Trophoblast cell (in vitro differentiated cells and primary cell): ENCODE measurements at regions not wholly inside any gene's neighbourhood (a gene's known extent, or its start where the extent isn't known, plus 50 kb on each side); places are given as distances from the start of the nearest gene placed in this dataset.

Experiments
- DNase-seq, 2 donors: peaks; one replicate each; pipeline ENCODE4 v3.0.0-alpha.2; 2016
- H2AFZ ChIP-seq: 2 replicates; pipeline ENCODE4 v1.6.1; 2013; ENCODE audit warnings: low read length, moderate library complexity, mild to moderate bottlenecking; ENCODE audit not compliant: insufficient read depth, poor library complexity
- H2AK5ac ChIP-seq: 2 replicates; pipeline ENCODE4 v1.6.1; 2013; ENCODE audit warnings: mild to moderate bottlenecking, low read length
- H2BK120ac ChIP-seq: 2 replicates; pipeline ENCODE4 v1.6.1; 2013; ENCODE audit warnings: low read length, mild to moderate bottlenecking, moderate library complexity; ENCODE audit not compliant: insufficient read depth, poor library complexity
- H2BK12ac ChIP-seq: 2 replicates; pipeline ENCODE4 v1.6.1; 2013; ENCODE audit warnings: mild to moderate bottlenecking, low read length, moderate library complexity
- H2BK5ac ChIP-seq: 2 replicates; pipeline ENCODE4 v1.6.1; 2013; ENCODE audit warnings: low read length, low read depth, moderate library complexity, mild to moderate bottlenecking; ENCODE audit not compliant: poor library complexity
- H3K14ac ChIP-seq: 2 replicates; pipeline ENCODE4 v1.6.1; 2013; ENCODE audit warnings: mild to moderate bottlenecking, low read length
- H3K18ac ChIP-seq: 2 replicates; pipeline ENCODE4 v1.6.1; 2013; ENCODE audit warnings: mild to moderate bottlenecking, low read length
- H3K23ac ChIP-seq: 2 replicates; pipeline ENCODE4 v1.6.1; 2013; ENCODE audit warnings: low read length
- H3K27ac ChIP-seq: 2 replicates; pipeline ENCODE4 v1.5.1; 2013; ENCODE audit warnings: low read depth, mild to moderate bottlenecking, inconsistent platforms, low read length, moderate library complexity
- H3K27me3 ChIP-seq: 2 replicates; pipeline ENCODE4 v1.6.1; 2013; ENCODE audit warnings: inconsistent platforms, mild to moderate bottlenecking, low read length, moderate library complexity; ENCODE audit not compliant: insufficient read depth
- H3K36me3 ChIP-seq, 2 experiments: 1 replicate in 1 of 2; 2 replicates in 1 of 2; pipeline ENCODE4 v1.6.1; 2013; ENCODE audit warnings: low read length in 2 of 2, mild to moderate bottlenecking in 2 of 2, moderate library complexity in 1 of 2; ENCODE audit not compliant: insufficient read depth in 2 of 2, control insufficient read depth in 1 of 2
- H3K4ac ChIP-seq: 2 replicates; pipeline ENCODE4 v1.6.1; 2013; ENCODE audit warnings: low read depth, mild to moderate bottlenecking, low read length, moderate library complexity
- H3K4me1 ChIP-seq, 2 experiments: 1 replicate in 1 of 2; 2 replicates in 1 of 2; pipeline ENCODE4 v1.6.1; 2013; ENCODE audit warnings: low read length in 2 of 2, mild to moderate bottlenecking in 2 of 2, moderate library complexity in 1 of 2; ENCODE audit not compliant: insufficient read depth in 2 of 2, control insufficient read depth in 1 of 2
- H3K4me2 ChIP-seq: 2 replicates; pipeline ENCODE4 v1.6.1; 2013; ENCODE audit warnings: inconsistent platforms, mild to moderate bottlenecking, low read length, moderate library complexity
- H3K4me3 ChIP-seq: 2 replicates; pipeline ENCODE4 v1.5.1; 2013; ENCODE audit warnings: mild to moderate bottlenecking, low read depth, low read length, inconsistent platforms
- H3K79me1 ChIP-seq: one replicate; pipeline ENCODE4 v1.6.1; 2013; ENCODE audit warnings: low read length
- H3K79me2 ChIP-seq: 2 replicates; pipeline ENCODE4 v1.6.1; 2013; ENCODE audit warnings: low read length, mild to moderate bottlenecking; ENCODE audit not compliant: control insufficient read depth, insufficient read depth, poor library complexity
- H3K9ac ChIP-seq: 2 replicates; pipeline ENCODE4 v1.6.1; 2013; ENCODE audit warnings: mild to moderate bottlenecking, low read length
- H3K9me3 ChIP-seq: 2 replicates; pipeline ENCODE4 v1.6.1; 2013; ENCODE audit warnings: low read depth, mild to moderate bottlenecking, control low read depth, inconsistent platforms, low read length; ENCODE audit not compliant: insufficient read depth
- H4K12ac ChIP-seq: 2 replicates; pipeline ENCODE4 v1.6.1; 2013; ENCODE audit warnings: low read depth, mild to moderate bottlenecking, low read length, moderate library complexity
- H4K8ac ChIP-seq: 2 replicates; pipeline ENCODE4 v1.6.1; 2013; ENCODE audit warnings: low read depth, mild to moderate bottlenecking, low read length, moderate library complexity
- H4K91ac ChIP-seq: one replicate; pipeline ENCODE4 v1.6.1; 2013; ENCODE audit warnings: low read depth, mild to moderate bottlenecking, low read length, moderate library complexity
- WGBS: extraction: QIAGEN DNeasy Blood & Tissue Kit; methylation state at CpG from one replicate; pipeline ENCODE4 v1.1.7; 2013; ENCODE audit warnings: missing lambda C conversion rate; ENCODE audit not compliant: insufficient read length, insufficient coverage; ENCODE audit errors: extremely low coverage; 5-methylcytosine and 5-hydroxymethylcytosine counted together

- no peak overlapping the region for H3K4ac ChIP-seq
- no peaks in the 10 kb centered on the region for H3K4me1 ChIP-seq
- no peak overlapping the region for H3K27ac ChIP-seq
- no peak overlapping the region for H3K9ac ChIP-seq
- no peaks in the 10 kb centered on the region for H3K36me3 ChIP-seq
- no peak overlapping the region for H3K4me2 ChIP-seq
- no peak overlapping the region for H4K8ac ChIP-seq
- no peak overlapping the region for H4K12ac ChIP-seq
- no CpG with 5 or more reads among the region's 1 CpG for WGBS
- no peak overlapping the region for H2BK5ac ChIP-seq
- H3K27me3 ChIP-seq: no peaks in the 10 kb centered on the region
- H4K91ac ChIP-seq: no peak overlapping the region
- no peak overlapping the region for H2BK12ac ChIP-seq
- no peak for DNase-seq
- H2AFZ ChIP-seq: no peak overlapping the region
- no peak overlapping the region for H3K14ac ChIP-seq
- H2BK120ac ChIP-seq: no peak overlapping the region
- H3K4me3 ChIP-seq: no peak overlapping the region
- no peaks in the 10 kb centered on the region for H3K79me2 ChIP-seq
- no peak overlapping the region for H3K23ac ChIP-seq
- no peak overlapping the region for H2AK5ac ChIP-seq
- no peaks in the 10 kb centered on the region for H3K9me3 ChIP-seq
- no peak overlapping the region for H3K18ac ChIP-seq
- no peaks in the 10 kb centered on the region for H3K79me1 ChIP-seq
These were observed 152.5 kb upstream of the SPANXN4 start for GRCh38 chrX:142873214-142873613.

DNA sequence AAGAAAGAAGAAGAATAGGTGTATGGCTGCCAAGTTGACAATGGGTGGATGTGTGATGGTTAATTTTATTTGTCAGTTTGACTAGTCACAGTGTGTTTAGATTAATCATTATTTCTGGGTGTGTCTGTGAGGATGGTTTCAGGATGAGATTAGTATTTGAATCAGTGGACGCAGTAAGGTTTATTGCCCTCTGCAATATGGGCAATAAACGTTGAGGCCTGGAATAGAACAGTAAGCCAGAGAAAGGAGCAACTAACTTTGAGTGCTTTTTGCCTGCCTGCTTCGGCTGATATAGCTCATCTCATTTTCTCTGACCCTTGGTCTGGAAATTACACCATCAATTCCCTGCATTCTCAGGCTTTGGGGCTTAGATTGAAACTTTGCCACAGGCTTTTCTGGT, 140.8 kb upstream of the SPANXN4 start:
- Histone ChIP-seq H3K4me3 (no peak overlapping the region), H2BK120ac (no peak overlapping the region), H2AFZ (no peak overlapping the region), H3K23ac (no peak overlapping the region), H2BK5ac (no peak overlapping the region), H4K91ac (no peak overlapping the region), H2BK12ac (no peak overlapping the region), H3K79me2 (no peaks in the 10 kb centered on the region), H3K9ac (no peak overlapping the region), H3K36me3 (no peaks in the 10 kb centered on the region), H3K9me3 (no peaks in the 10 kb centered on the region), H3K4ac (no peak overlapping the region), H4K12ac (no peak overlapping the region), H3K4me2 (no peak overlapping the region), H3K27ac (no peak overlapping the region), H4K8ac (no peak overlapping the region), H3K79me1 (no peaks in the 10 kb centered on the region), H3K18ac (no peak overlapping the region), H3K27me3 (no peaks in the 10 kb centered on the region), H3K14ac (no peak overlapping the region), H2AK5ac (no peak overlapping the region), H3K4me1 (no peaks in the 10 kb centered on the region)
- DNase-seq: no peak
- WGBS: no CpG with 5 or more reads among the region's 3 CpGs

DNA sequence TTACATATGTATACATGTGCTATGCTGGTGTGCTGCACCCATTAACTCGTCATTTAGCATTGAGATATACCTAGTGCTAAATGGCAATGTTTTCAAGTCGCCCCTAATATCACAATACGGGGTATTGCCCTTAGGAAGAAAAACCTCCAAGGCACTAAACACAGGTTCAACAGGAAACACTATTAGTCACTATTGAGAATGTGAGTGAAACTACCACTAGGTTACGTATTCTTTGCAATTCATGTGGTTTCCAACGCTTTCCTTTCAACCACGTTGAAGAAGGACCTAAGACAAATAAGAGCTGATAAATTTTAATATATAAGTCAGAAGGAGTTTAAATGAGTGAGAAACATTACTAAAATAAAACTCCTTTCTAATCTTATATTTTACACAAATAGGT, 134.7 kb upstream of the SPANXN4 start:
- DNase-seq: no peak
- no peaks in the 10 kb centered on the region for H3K27me3 ChIP-seq
- no peak overlapping the region for H2AFZ ChIP-seq
- H3K4me2 ChIP-seq: no peak overlapping the region
- no peak overlapping the region for H3K14ac ChIP-seq
- no peaks in the 10 kb centered on the region for H3K4me1 ChIP-seq
- no peak overlapping the region for H2AK5ac ChIP-seq
- no CpG with 5 or more reads among the region's 6 CpGs for WGBS
- no peaks in the 10 kb centered on the region for H3K79me1 ChIP-seq
- H2BK5ac ChIP-seq: no peak overlapping the region
- H2BK12ac ChIP-seq: no peak overlapping the region
- H2BK120ac ChIP-seq: no peak overlapping the region
- H3K9me3 ChIP-seq: no peaks in the 10 kb centered on the region
- H4K8ac ChIP-seq: no peak overlapping the region
- no peak overlapping the region for H4K12ac ChIP-seq
- no peak overlapping the region for H3K18ac ChIP-seq
- H4K91ac ChIP-seq: no peak overlapping the region
- H3K27ac ChIP-seq: no peak overlapping the region
- no peaks in the 10 kb centered on the region for H3K79me2 ChIP-seq
- H3K36me3 ChIP-seq: no peaks in the 10 kb centered on the region
- no peak overlapping the region for H3K4ac ChIP-seq
- no peak overlapping the region for H3K4me3 ChIP-seq
- no peak overlapping the region for H3K23ac ChIP-seq
- H3K9ac ChIP-seq: no peak overlapping the region

DNA sequence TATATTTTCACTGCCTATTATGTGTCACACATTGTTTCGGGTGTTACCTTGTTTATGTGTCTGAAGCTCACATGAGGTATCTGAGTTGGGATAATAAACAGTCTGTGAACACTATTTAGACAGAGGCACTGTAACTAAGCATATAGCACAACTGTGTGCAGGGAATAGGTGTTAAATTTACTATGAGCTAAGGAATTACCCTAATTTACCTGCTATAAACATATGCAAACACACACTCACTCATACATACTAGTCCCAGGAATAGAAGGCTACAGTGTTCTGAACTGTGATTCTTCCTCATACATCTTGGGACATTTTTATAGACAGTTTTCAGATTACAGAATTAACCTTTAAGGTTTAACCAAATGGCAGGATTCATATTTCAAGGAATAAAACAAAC, 127.6 kb upstream of the SPANXN4 start:
- H2BK120ac ChIP-seq: no peak overlapping the region
- no CpG with 5 or more reads among the region's 1 CpG for WGBS

More for the DNA sequence above, 127.6 kb upstream of the SPANXN4 start:
- DNase-seq: no peak
- no peaks in the 10 kb centered on the region for H3K4me1 ChIP-seq
- H4K12ac ChIP-seq: no peak overlapping the region
- H3K18ac ChIP-seq: no peak overlapping the region
- H2BK5ac ChIP-seq: no peak overlapping the region
- H3K9ac ChIP-seq: no peak overlapping the region
- H3K27ac ChIP-seq: no peak overlapping the region
- H3K36me3 ChIP-seq: no peaks in the 10 kb centered on the region
- no peak overlapping the region for H2BK12ac ChIP-seq
- H3K14ac ChIP-seq: no peak overlapping the region
- H3K4me3 ChIP-seq: no peak overlapping the region
- no peak overlapping the region for H3K4ac ChIP-seq
- H2AFZ ChIP-seq: no peak overlapping the region
- H3K79me2 ChIP-seq: no peaks in the 10 kb centered on the region
- H3K9me3 ChIP-seq: no peaks in the 10 kb centered on the region
- no peak overlapping the region for H3K4me2 ChIP-seq
- no peaks in the 10 kb centered on the region for H3K79me1 ChIP-seq
- no peak overlapping the region for H2AK5ac ChIP-seq
- H4K8ac ChIP-seq: no peak overlapping the region
- H4K91ac ChIP-seq: no peak overlapping the region
- no peak overlapping the region for H3K23ac ChIP-seq
- no peaks in the 10 kb centered on the region for H3K27me3 ChIP-seq
